Right lobe of liver (tissue), 4 donors: ENCODE measurements at regions not wholly inside any gene's neighbourhood (a gene's known extent, or its start where the extent isn't known, plus 50 kb on each side); places are given as distances from the start of the nearest gene placed in this dataset.

Experiments
- CTCF ChIP-seq, 4 donors: fragments of 200-600 bp in 3 of 4; fragments of 450-650 bp in 1 of 4; IDR thresholded peaks; one replicate each; pipeline versions ENCODE4 v1.5.1 to v1.8.0; 2016 to 2022; ENCODE audit warnings: antibody characterized with exemption in 4 of 4, mild to moderate bottlenecking in 2 of 4
- POLR2A ChIP-seq: fragments of 450-650 bp; IDR thresholded peaks from one replicate; pipeline ENCODE4 v1.6.1; 2017; ENCODE audit warnings: antibody characterized with exemption, mild to moderate bottlenecking
- donor health status: DM: no; HTN: no; CAD: no.
- donor health status: DM: no; HTN: no; CAD: no.
- donor health status: DM: no; HTN: yes; CAD: no.

GRCh38 chr4:97013711-97014110, 1129.6 kb downstream of the STPG2 start:
- TF ChIP-seq CTCF (IDR thresholded peaks at IDR 0.05) (no peak), POLR2A (no peak)
